Fibroblast of villous mesenchyme (primary cell): ENCODE measurements at regions not wholly inside any gene's neighbourhood (a gene's known extent, or its start where the extent isn't known, plus 50 kb on each side); places are given as distances from the start of the nearest gene placed in this dataset.
"Not testable (repeated sequence)": the region's sequence is repeated elsewhere in the genome, so short reads cannot be mapped to it uniquely, and the experiment has no call there.

Experiments used
- DNase-seq: peaks from one replicate; pipeline ENCODE4 v3.0.0-alpha.2; 2010; ENCODE audit warnings: low read depth
- H3K4me3 ChIP-seq: 2 replicates; pipeline ENCODE4 v1.5.1; 2011; ENCODE audit warnings: low read depth, mild to moderate bottlenecking, low read length
- TF ChIP-seq, protein P1 (sequence below): IDR thresholded peaks from 2 replicates; pipeline ENCODE4 v1.5.1; 2012; ENCODE audit warnings: low read depth, mild to moderate bottlenecking, low read length; ENCODE audit not compliant: insufficient read depth

- TF ChIP-seq, protein P1, sequence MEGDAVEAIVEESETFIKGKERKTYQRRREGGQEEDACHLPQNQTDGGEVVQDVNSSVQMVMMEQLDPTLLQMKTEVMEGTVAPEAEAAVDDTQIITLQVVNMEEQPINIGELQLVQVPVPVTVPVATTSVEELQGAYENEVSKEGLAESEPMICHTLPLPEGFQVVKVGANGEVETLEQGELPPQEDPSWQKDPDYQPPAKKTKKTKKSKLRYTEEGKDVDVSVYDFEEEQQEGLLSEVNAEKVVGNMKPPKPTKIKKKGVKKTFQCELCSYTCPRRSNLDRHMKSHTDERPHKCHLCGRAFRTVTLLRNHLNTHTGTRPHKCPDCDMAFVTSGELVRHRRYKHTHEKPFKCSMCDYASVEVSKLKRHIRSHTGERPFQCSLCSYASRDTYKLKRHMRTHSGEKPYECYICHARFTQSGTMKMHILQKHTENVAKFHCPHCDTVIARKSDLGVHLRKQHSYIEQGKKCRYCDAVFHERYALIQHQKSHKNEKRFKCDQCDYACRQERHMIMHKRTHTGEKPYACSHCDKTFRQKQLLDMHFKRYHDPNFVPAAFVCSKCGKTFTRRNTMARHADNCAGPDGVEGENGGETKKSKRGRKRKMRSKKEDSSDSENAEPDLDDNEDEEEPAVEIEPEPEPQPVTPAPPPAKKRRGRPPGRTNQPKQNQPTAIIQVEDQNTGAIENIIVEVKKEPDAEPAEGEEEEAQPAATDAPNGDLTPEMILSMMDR, result no peak
- DNase-seq, result no peak
- H3K4me3 ChIP-seq, result no peak overlapping the region
Measured at GRCh38 chr12:46963191-46963590, 116.2 kb upstream of the PCED1B start.

DNA sequence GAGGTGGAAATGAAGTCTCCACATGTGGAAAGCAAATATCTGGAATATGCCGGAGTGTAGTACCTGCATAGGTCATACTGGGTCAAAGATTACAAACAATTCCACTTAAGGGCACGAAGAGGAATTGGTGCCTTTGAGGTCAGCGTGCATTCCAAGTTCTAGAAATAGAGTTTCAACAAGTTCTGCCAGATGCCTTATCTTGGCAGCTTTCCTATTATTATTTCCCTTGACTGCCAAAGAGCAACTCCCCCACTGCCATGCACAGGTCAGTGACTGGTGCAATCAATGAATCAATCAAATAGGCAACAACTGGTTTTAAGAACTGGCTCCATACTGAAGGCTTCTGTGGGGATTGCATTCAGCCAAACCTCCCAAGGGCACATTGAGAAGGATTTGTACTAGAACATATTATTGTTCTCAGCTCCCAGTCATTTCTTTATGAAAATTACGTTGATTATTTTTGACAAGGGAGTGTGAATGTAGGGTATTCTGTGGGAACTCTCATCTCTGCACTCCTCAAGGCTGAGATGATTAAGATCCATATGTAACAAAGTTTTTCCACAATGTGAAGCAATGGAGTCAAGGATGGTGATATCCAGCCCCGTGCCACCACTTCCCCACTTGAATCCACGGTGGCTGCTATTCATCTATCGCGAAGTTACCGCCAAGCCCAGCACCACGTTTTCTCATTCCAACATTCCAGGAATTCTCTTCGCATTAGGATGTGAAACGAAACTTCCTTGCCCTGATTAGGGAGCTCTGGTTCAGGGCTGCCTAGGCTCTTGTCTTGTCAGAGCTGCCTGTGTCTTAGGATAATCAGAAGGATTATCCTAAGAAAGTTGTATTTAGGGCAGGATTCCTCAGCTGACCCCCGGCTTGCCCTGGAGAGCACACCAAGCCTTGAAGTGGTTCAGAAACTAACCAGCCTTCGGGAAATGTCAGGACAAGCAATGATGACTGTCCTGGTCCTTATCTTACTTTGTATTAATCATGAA is 115.1 kb upstream of the PCED1B start:
- TF ChIP-seq, protein P1, result no peak
- H3K4me3 ChIP-seq, result peak overlapping the region; percentile 27
- peak; percentile 74 for DNase-seq

DNA sequence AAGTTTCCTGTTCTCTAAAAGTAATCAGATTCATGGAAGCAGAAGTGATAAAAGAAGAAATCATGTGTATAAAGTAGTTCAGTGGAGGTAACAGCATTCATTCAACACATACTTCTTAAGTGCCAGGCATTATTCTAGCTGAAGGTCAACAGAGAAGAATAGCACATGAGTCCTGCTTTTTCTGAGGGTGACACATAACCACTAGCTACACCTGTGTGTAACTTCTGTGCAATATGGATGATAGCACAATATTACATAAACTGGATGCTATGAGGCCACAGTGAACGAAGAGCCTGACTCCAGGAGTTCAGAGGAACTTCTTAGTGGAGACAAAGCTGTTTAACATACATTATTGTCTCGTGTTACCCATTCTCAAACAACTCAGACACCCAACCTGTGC is 114.3 kb upstream of the PCED1B start:
- no peak for DNase-seq
- no peak overlapping the region for H3K4me3 ChIP-seq
- TF ChIP-seq, protein P1, result no peak

- DNase-seq, result no peak
- TF ChIP-seq, protein P1, result no peak
- H3K4me3 ChIP-seq, result no peak overlapping the region
Measured at GRCh38 chr12:46965880-46966279, 113.5 kb upstream of the PCED1B start.

DNA sequence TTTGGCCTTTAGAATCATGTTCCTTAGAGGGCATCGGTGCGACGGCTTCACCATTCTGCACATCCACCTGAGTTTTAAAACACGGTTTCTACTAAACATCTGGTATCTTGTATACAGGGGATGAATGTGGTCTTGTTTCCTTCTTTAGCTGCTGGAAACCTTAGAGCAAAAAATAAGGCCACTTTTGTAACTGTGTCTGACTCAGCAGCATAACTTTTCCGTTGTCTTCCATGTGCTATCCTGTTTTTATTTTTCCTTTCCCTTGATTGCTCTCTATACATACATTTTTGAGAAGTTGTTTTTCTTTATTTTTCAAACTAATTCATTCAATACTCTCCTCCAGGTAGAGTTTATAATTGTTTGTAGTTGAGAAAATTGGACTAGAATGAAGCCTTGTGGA is 108.8 kb upstream of the PCED1B start:
- no peak overlapping the region for H3K4me3 ChIP-seq

GRCh38 chr12:46973937-46974336 is 105.5 kb upstream of the PCED1B start:
- H3K4me3 ChIP-seq, DNase-seq: not testable (repeated sequence)

More for the DNA sequence above, 108.8 kb upstream of the PCED1B start:
- no peak for DNase-seq
- TF ChIP-seq, protein P1, result no peak

DNA sequence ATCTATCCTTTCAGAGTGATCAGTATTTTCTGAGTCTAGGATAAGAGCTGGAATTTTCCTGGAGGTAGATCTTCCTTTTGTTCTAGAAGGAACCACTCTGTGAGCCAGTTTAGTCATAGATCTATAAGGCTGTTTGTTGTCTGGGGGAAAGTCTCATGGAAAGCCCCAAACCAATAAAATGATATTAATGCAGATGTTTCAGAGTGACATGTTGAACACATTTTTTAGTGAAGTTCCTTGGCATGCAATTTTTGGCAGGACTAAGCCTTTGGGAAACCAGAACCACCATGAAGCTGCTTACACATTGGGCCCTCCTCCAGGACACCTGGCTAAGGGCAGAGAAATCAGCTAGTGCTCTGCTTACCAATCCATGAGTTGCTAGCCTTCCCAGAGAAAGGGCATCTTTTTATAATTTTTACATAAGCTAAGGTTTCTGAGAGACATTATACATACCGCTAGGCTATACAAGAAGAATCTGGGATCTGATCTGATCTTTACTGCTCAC is 101.5 kb upstream of the PCED1B start:
- DNase-seq, result no peak
- TF ChIP-seq, protein P1, result no peak
- no peak overlapping the region for H3K4me3 ChIP-seq
